ENCODE measurements at regions not wholly inside any gene's neighbourhood (a gene's known extent, or its start where the extent isn't known, plus 50 kb on each side); places are given as distances from the start of the nearest gene placed in this dataset.

- no peak for TF ChIP-seq CTCF (IDR thresholded peaks at IDR 0.05; ENCODE audit: low read length)
- no peak for TF ChIP-seq EZH2 (optimal IDR thresholded peaks at IDR 0.05; ENCODE audit: low read depth, low read length)
- no peak for TF ChIP-seq EZH2phosphoT487 (IDR thresholded peaks at IDR 0.05; ENCODE audit: low read length)
These were observed 141.1 kb upstream of the ABI3BP start for GRCh38 chr3:101134331-101134730.

All from MM.1S (cell line).